ENCODE measurements at regions not wholly inside any gene's neighbourhood (a gene's known extent, or its start where the extent isn't known, plus 50 kb on each side); places are given as distances from the start of the nearest gene placed in this dataset.

GRCh38 chr12:25365340-25365730 is 114.6 kb upstream of the KRAS start:
- TF ChIP-seq CTCF (IDR thresholded peaks at IDR 0.05; ENCODE audit: control extremely low read depth in 1 of 3, insufficient read depth in 1 of 3, low read depth in 1 of 3, low read length in 3 of 3) = no peak
- TF ChIP-seq HDAC2 (IDR thresholded peaks at IDR 0.05; ENCODE audit: borderline replicate concordance in 1 of 2, low read depth in 2 of 2, low read length in 2 of 2) = no peak

Measured in H1 (cell line).